ENCODE measurements at regions not wholly inside any gene's neighbourhood (a gene's known extent, or its start where the extent isn't known, plus 50 kb on each side); places are given as distances from the start of the nearest gene placed in this dataset.
"Not testable (repeated sequence)": the region's sequence is repeated elsewhere in the genome, so short reads cannot be mapped to it uniquely, and the experiment has no call there.

GRCh38 chr6:78639111-78640110 lies 227.9 kb upstream of the IRAK1BP1 start:
- Histone ChIP-seq H3K4me1 (ENCODE audit: insufficient read depth, poor library complexity, severe bottlenecking) (no peaks in the 10 kb centered on the region), H3K9me3 (ENCODE audit: severe bottlenecking) (no peaks in the 10 kb centered on the region), H3K4me3 (ENCODE audit: severe bottlenecking) (no peak overlapping the region), H3K27me3 (ENCODE audit: insufficient read depth, poor library complexity, severe bottlenecking) (no peaks in the 10 kb centered on the region), H3K27ac (ENCODE audit: poor library complexity, severe bottlenecking) (no peak overlapping the region), H3K36me3 (ENCODE audit: low read depth) (no peaks in the 10 kb centered on the region)
- TF ChIP-seq, protein P1, sequence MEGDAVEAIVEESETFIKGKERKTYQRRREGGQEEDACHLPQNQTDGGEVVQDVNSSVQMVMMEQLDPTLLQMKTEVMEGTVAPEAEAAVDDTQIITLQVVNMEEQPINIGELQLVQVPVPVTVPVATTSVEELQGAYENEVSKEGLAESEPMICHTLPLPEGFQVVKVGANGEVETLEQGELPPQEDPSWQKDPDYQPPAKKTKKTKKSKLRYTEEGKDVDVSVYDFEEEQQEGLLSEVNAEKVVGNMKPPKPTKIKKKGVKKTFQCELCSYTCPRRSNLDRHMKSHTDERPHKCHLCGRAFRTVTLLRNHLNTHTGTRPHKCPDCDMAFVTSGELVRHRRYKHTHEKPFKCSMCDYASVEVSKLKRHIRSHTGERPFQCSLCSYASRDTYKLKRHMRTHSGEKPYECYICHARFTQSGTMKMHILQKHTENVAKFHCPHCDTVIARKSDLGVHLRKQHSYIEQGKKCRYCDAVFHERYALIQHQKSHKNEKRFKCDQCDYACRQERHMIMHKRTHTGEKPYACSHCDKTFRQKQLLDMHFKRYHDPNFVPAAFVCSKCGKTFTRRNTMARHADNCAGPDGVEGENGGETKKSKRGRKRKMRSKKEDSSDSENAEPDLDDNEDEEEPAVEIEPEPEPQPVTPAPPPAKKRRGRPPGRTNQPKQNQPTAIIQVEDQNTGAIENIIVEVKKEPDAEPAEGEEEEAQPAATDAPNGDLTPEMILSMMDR (IDR thresholded peaks at IDR 0.05; ENCODE audit: poor library complexity, severe bottlenecking), result no peak
- DNase-seq (ENCODE audit: low spot score), result no peak
- no peak for ATAC-seq (ENCODE audit: low read depth)

GRCh38 chr6:78643976-78644375 lies 223.4 kb upstream of the IRAK1BP1 start:
- H3K4me1 ChIP-seq (ENCODE audit: insufficient read depth, poor library complexity, severe bottlenecking); DNase-seq (ENCODE audit: low spot score); H3K4me3 ChIP-seq (ENCODE audit: severe bottlenecking); H3K27ac ChIP-seq (ENCODE audit: poor library complexity, severe bottlenecking); H3K9me3 ChIP-seq (ENCODE audit: severe bottlenecking); H3K36me3 ChIP-seq (ENCODE audit: low read depth); H3K27me3 ChIP-seq (ENCODE audit: insufficient read depth, poor library complexity, severe bottlenecking); ATAC-seq (ENCODE audit: low read depth): not testable (repeated sequence)

GRCh38 chr6:78646542-78647415 lies 220.6 kb upstream of the IRAK1BP1 start:
- not testable (repeated sequence) for H3K27me3 ChIP-seq (ENCODE audit: insufficient read depth, poor library complexity, severe bottlenecking); H3K36me3 ChIP-seq (ENCODE audit: low read depth); H3K27ac ChIP-seq (ENCODE audit: poor library complexity, severe bottlenecking); H3K4me1 ChIP-seq (ENCODE audit: insufficient read depth, poor library complexity, severe bottlenecking); DNase-seq (ENCODE audit: low spot score); H3K4me3 ChIP-seq (ENCODE audit: severe bottlenecking); ATAC-seq (ENCODE audit: low read depth); H3K9me3 ChIP-seq (ENCODE audit: severe bottlenecking)

DNA sequence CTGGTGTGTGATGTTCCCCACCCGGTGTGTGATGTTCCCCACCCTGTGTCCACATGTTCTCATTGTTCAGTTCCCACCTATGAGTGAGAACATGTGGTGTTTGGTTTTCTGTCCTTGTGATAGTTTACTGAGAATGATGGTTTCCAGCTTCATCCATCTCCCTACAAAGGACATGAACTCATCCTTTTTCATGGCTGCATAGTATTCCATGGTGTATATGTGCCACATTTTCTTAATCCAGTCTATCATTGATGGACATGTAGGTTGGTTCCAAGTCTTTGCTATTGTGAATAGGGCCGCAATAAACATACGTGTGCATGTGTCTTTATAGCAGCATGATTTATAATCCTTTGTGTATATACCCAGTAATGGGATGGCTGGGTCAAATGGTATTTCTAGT lies 201.5 kb upstream of the IRAK1BP1 start:
- not testable (repeated sequence) for H3K27me3 ChIP-seq (ENCODE audit: insufficient read depth, poor library complexity, severe bottlenecking); ATAC-seq (ENCODE audit: low read depth); DNase-seq (ENCODE audit: low spot score); H3K9me3 ChIP-seq (ENCODE audit: severe bottlenecking); H3K4me3 ChIP-seq (ENCODE audit: severe bottlenecking); H3K27ac ChIP-seq (ENCODE audit: poor library complexity, severe bottlenecking); H3K36me3 ChIP-seq (ENCODE audit: low read depth); H3K4me1 ChIP-seq (ENCODE audit: insufficient read depth, poor library complexity, severe bottlenecking)

DNA sequence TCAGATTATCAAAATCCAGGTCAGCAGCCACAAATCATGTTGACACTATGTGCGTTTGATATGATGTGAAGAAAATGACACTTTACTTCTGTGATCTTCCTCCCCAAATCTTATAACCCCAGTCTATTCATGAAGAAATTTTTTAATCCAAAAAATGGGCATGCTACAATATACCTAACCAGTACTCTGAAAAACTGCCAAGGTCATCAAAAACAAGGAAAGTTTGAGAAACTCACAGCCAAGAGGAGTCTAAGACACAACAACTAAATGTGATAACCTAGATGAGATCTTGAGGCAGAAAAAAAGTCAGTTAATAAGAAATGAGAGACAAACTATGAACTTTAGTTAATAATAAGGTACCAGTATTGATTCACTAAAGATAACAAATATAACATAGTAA lies 200.6 kb upstream of the IRAK1BP1 start:
- no peak overlapping the region for H3K27ac ChIP-seq (ENCODE audit: poor library complexity, severe bottlenecking)
- no peaks in the 10 kb centered on the region for H3K4me1 ChIP-seq (ENCODE audit: insufficient read depth, poor library complexity, severe bottlenecking)
- H3K9me3 ChIP-seq (ENCODE audit: severe bottlenecking), result no peaks in the 10 kb centered on the region
- no peaks in the 10 kb centered on the region for H3K27me3 ChIP-seq (ENCODE audit: insufficient read depth, poor library complexity, severe bottlenecking)
- ATAC-seq (ENCODE audit: low read depth) (no peak), DNase-seq (ENCODE audit: low spot score) (no peak)
- no peak overlapping the region for H3K4me3 ChIP-seq (ENCODE audit: severe bottlenecking)
- TF ChIP-seq, protein P1 (IDR thresholded peaks at IDR 0.05; ENCODE audit: poor library complexity, severe bottlenecking), result no peak
- no peaks in the 10 kb centered on the region for H3K36me3 ChIP-seq (ENCODE audit: low read depth)

GRCh38 chr6:78670156-78670555 lies 197.2 kb upstream of the IRAK1BP1 start:
- H3K27me3 ChIP-seq (ENCODE audit: insufficient read depth, poor library complexity, severe bottlenecking), result no peaks in the 10 kb centered on the region
- TF ChIP-seq, protein P1 (IDR thresholded peaks at IDR 0.05; ENCODE audit: poor library complexity, severe bottlenecking), result no peak
- H3K27ac ChIP-seq (ENCODE audit: poor library complexity, severe bottlenecking), result no peak overlapping the region
- ATAC-seq (ENCODE audit: low read depth), result no peak
- DNase-seq (ENCODE audit: low spot score), result no peak
- no peaks in the 10 kb centered on the region for H3K9me3 ChIP-seq (ENCODE audit: severe bottlenecking)
- H3K4me3 ChIP-seq (ENCODE audit: severe bottlenecking), result no peak overlapping the region
- no peaks in the 10 kb centered on the region for H3K4me1 ChIP-seq (ENCODE audit: insufficient read depth, poor library complexity, severe bottlenecking)
- no peaks in the 10 kb centered on the region for H3K36me3 ChIP-seq (ENCODE audit: low read depth)

Data from RWPE2 (cell line).